Nephron (organoid): ENCODE measurements at regions not wholly inside any gene's neighbourhood (a gene's known extent, or its start where the extent isn't known, plus 50 kb on each side); places are given as distances from the start of the nearest gene placed in this dataset.

Experiments used
- H3K27ac Mint-ChIP-seq, 3 experiments: 2 replicates each; pipeline ENCODE4 v1.8.0; 2020; ENCODE audit warnings: mixed read lengths in 3 of 3, mild to moderate bottlenecking in 2 of 3, moderate library complexity in 1 of 3
- H3K27me3 Mint-ChIP-seq: 2 replicates; pipeline ENCODE4 v1.8.0; 2021; ENCODE audit warnings: low read depth, mild to moderate bottlenecking, moderate library complexity, mixed read lengths
- H3K36me3 Mint-ChIP-seq: 2 replicates; pipeline ENCODE4 v1.8.0; 2020; ENCODE audit warnings: low read depth, mixed read lengths
- H3K4me1 Mint-ChIP-seq: 2 replicates; pipeline ENCODE4 v1.8.0; 2020; ENCODE audit warnings: mixed read lengths
- H3K4me3 Mint-ChIP-seq, 3 experiments: 2 replicates each; pipeline ENCODE4 v1.8.0; 2020; ENCODE audit warnings: mild to moderate bottlenecking in 3 of 3, mixed read lengths in 3 of 3, moderate library complexity in 2 of 3
- H3K9me3 Mint-ChIP-seq: 2 replicates; pipeline ENCODE4 v1.8.0; 2020; ENCODE audit warnings: mixed read lengths
- TF ChIP-seq, protein P1 (sequence below), 3 experiments: fragments of 200-600 bp; sonication (generic); IDR thresholded peaks; one replicate each; pipeline ENCODE4 v1.5.0; 2021; ENCODE audit warnings: antibody characterized with exemption in 3 of 3; ENCODE audit not compliant: unreplicated experiment in 3 of 3

DNA sequence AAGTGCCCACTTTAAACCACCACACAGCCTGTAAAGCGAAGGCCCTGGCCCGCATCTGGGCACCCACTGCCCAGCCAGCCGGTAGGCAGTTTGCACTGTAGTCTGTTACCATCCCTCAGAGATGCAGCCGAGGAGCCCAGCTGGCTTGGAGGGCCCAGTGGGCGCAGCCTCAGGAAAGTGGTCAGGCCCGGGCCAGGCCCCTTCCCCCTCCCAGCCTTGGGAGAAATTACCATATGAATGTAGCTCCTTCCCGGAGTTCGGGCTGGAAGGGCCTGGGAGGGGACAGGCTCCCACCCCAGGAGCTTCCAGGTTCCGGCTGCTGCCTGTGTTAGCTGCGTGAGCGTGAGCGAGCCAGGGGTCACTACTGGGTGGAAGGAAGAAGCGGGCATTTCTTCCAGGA, 325.4 kb downstream of the SEC14L1 start:
- TF ChIP-seq, protein P1, sequence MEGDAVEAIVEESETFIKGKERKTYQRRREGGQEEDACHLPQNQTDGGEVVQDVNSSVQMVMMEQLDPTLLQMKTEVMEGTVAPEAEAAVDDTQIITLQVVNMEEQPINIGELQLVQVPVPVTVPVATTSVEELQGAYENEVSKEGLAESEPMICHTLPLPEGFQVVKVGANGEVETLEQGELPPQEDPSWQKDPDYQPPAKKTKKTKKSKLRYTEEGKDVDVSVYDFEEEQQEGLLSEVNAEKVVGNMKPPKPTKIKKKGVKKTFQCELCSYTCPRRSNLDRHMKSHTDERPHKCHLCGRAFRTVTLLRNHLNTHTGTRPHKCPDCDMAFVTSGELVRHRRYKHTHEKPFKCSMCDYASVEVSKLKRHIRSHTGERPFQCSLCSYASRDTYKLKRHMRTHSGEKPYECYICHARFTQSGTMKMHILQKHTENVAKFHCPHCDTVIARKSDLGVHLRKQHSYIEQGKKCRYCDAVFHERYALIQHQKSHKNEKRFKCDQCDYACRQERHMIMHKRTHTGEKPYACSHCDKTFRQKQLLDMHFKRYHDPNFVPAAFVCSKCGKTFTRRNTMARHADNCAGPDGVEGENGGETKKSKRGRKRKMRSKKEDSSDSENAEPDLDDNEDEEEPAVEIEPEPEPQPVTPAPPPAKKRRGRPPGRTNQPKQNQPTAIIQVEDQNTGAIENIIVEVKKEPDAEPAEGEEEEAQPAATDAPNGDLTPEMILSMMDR (IDR thresholded peaks at IDR 0.05; ENCODE audit: unreplicated experiment in 3 of 3), result no peak
- Mint-ChIP-seq H3K9me3 (no peaks in the 10 kb centered on the region), H3K27ac (peak overlapping the region; percentile 96 to 99 (median 98)), H3K4me3 (peak overlapping the region; percentile 8 to 78 (median 72)), H3K36me3 (peaks cover 29% of the 10 kb centered on the region), H3K4me1 (peaks cover 78% of the 10 kb centered on the region), H3K27me3 (no peaks in the 10 kb centered on the region)

DNA sequence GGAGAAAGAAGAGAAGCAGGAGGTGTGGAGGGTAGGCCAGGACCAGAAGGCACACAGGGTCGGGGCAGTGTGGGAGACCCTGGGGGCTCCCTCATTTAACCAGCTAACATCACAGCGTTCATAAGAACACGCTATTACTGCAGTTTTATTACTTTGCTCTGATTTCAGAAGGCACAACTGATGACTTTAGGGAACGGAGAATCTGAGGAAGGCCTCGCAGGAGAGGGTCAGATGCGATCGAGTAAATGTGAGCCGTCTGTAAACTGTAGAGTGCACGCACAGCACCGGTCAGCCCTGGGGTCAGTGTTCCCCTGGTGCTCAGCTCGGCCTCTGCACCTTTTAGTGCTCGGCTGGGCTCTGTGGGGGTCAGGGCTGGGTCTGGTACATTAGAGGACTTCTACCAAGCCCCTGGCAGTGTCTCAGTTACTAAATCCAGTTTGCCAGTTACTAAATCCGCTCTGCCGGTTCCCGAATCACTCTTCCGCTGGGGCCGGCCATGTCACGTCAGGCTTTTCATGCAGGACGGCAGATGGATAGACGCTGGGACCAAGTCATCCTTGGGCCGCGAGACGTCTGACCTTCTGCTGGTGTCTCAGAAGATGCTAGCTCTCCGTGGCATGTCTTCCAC, 325.9 kb downstream of the SEC14L1 start:
- Mint-ChIP-seq H3K9me3 (no peaks in the 10 kb centered on the region), H3K27ac (peak overlapping the region; percentile 96 to 99 (median 98)), H3K4me1 (peaks cover 78% of the 10 kb centered on the region), H3K36me3 (peaks cover 29% of the 10 kb centered on the region), H3K27me3 (no peaks in the 10 kb centered on the region), H3K4me3 (peak overlapping the region; percentile 24 to 78 (median 72))
- TF ChIP-seq, protein P1 (IDR thresholded peaks at IDR 0.05; ENCODE audit: unreplicated experiment in 3 of 3), result no peak

GRCh38 chr17:77467521-77467920, 326.8 kb downstream of the SEC14L1 start:
- Mint-ChIP-seq H3K4me1 (peaks cover 82% of the 10 kb centered on the region), H3K4me3 (peak overlapping the region in 2 of 3 experiments; percentile 32 to 42), H3K9me3 (no peaks in the 10 kb centered on the region), H3K27ac (peak overlapping the region; percentile 96 to 99 (median 98)), H3K36me3 (peaks cover 29% of the 10 kb centered on the region), H3K27me3 (no peaks in the 10 kb centered on the region)
- TF ChIP-seq, protein P1 (IDR thresholded peaks at IDR 0.05; ENCODE audit: unreplicated experiment in 3 of 3), result no peak

DNA sequence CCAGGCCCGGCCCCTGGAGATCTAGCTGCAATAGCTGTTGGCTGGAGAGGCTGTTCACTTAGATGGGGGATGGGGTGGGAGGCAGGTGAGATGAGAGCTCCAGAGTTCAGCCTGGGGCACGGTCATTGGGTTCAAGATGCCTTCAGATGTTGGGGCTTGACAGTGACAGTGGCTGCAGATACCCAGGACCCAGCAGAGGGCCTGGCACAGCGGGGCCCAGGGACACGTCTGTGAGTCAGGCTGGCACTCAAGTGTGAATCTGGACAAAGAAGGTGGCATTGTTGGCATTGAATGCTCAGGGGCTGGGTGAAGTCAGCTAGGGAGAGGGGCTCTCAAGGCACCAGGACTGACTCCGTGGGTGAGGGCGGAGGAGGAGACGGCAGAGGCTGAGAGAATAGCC, 328.1 kb downstream of the SEC14L1 start:
- H3K36me3 Mint-ChIP-seq, result peaks cover 29% of the 10 kb centered on the region
- peak overlapping the region; percentile 96 to 99 (median 98) for H3K27ac Mint-ChIP-seq
- peaks cover 89% of the 10 kb centered on the region for H3K4me1 Mint-ChIP-seq
- H3K27me3 Mint-ChIP-seq, result no peaks in the 10 kb centered on the region
- TF ChIP-seq, protein P1 (IDR thresholded peaks at IDR 0.05; ENCODE audit: unreplicated experiment in 3 of 3), result no peak
- no peaks in the 10 kb centered on the region for H3K9me3 Mint-ChIP-seq
- H3K4me3 Mint-ChIP-seq, result peak overlapping the region in 1 of 3 experiments; percentile 7

- TF ChIP-seq, protein P1 (IDR thresholded peaks at IDR 0.05; ENCODE audit: unreplicated experiment in 3 of 3), result no peak
- Mint-ChIP-seq H3K4me3 (peak overlapping the region in 2 of 3 experiments; percentile 37 to 48), H3K36me3 (peaks cover 24% of the 10 kb centered on the region), H3K27me3 (no peaks in the 10 kb centered on the region), H3K4me1 (peaks cover 97% of the 10 kb centered on the region), H3K27ac (peak overlapping the region; percentile 98 to 99 (median 99)), H3K9me3 (no peaks in the 10 kb centered on the region)
Observed at GRCh38 chr17:77470330-77470786, 329.6 kb downstream of the SEC14L1 start.
